GM19043 (cell line): ENCODE measurements at regions not wholly inside any gene's neighbourhood (a gene's known extent, or its start where the extent isn't known, plus 50 kb on each side); places are given as distances from the start of the nearest gene placed in this dataset.

Experiments used
- ATAC-seq: cut with Tn5 transposase; IDR thresholded peaks from one replicate; pipeline ENCODE4 v1.9.1; 2021; ENCODE audit warnings: low read depth; ENCODE audit not compliant: unreplicated experiment

DNA sequence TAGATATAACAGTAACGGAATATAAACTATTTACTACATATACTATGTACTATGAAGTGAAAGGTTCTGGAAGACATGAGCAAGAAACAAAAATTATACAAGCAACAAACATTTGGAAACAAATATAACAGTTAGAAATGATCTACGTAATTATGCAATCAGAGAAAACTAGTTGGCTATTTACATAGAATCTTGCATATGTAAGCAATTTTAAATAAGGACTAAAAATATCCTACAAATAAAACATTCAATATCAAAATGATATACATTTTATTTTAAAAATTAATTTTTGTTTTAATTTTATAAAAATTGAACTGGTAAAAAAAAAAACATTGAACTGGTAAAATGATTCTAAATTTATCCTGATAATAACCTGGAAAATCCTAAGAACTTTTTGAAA, 642.5 kb upstream of the PCDH10 start:
- ATAC-seq: no peak

DNA sequence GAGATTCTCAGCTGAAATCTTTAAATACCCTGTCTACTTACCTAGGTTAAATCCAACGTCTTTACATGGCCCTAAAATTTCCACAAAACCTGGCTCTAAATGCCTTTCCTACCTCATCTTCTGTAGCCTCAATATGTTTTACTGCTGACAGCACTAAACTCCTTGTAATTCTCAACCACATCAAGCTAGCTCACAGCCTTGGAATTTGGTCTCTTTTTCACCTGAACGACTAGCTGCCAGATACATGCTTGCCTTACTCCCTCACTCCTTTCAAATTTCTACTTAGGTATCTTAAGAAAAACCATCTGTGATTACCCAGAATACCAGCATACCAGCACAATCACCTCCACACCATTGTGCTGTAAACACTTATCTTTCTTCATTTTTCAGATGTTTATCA, 635.6 kb upstream of the PCDH10 start:
- ATAC-seq: no peak

DNA sequence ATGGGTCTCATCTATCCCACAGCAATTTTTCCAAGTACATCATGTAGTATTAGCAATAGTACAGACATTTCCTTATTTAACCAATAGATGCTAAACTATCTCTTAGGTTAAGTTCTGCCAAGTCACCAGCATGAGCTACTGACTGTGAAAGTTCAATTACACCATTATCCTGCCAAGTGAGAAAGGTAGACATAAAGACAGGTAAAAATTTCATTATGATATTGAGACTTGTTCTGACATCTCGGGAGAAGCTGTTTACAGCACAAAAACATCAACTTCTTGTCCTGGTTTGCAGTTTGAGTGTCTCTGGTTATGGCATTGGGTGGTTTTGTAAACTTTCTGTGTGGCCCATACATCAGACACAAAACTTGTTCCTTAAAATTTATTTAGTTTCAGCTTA, 622.4 kb upstream of the PCDH10 start:
- ATAC-seq: no peak

DNA sequence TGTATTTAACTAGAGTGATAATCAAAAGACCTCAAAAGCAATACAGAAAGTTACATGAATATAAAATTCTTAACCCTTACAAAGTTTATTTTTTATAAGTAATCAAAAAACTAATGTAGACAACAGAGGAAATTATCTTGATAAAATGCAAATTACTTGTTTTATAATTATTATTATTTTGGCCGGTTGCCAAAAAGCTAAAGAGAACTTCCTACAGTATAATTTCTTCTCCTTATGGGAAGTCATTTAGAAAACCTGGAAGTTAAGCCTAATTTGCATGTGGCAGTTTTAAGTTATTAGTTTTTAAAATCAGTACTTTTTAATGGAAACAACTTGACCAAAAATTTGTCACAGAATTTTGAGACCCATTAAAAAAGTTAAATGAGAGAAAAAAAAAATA, 621.3 kb upstream of the PCDH10 start:
- ATAC-seq: no peak

GRCh38 chr4:132530861-132531260, 618.2 kb upstream of the PCDH10 start:
- ATAC-seq: no peak

DNA sequence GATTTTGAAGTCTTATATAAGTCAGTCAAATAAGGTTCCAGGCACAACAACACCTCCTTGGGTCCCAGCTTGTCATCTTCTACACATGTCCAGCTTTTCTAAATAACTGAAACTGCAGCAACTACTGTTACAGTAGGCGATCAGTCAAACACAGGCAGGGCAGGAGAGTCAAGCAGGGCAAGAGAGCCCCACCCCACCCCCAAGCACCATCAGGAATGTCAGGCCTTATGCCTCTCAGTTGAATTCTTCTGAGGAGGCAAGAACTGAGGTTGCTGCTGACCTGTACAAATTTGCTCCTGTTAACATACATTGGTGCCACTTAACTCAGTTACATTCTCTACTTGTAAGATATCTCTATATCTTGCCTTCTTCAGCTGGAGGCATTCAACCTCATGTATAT, 608.8 kb upstream of the PCDH10 start:
- no peak for ATAC-seq

DNA sequence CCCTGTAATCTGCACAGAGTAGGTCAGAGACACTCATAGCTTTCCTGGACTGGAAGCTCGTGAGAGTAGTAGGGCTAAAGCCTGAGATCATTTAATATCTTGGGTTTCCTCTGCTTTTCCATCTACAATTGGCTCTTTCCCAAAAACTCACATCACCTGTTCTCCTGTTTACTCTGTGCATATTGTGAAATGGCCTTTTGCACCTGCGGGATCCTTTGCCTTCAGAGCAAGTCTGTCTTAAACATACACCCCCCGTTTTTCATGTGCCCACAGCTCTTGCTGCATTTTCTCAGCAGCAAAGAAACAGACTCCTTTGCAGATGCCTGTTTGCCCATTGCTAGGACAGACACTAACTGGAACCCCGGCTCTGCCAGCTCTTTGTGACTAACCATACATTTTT, 608.3 kb upstream of the PCDH10 start:
- ATAC-seq: no peak

DNA sequence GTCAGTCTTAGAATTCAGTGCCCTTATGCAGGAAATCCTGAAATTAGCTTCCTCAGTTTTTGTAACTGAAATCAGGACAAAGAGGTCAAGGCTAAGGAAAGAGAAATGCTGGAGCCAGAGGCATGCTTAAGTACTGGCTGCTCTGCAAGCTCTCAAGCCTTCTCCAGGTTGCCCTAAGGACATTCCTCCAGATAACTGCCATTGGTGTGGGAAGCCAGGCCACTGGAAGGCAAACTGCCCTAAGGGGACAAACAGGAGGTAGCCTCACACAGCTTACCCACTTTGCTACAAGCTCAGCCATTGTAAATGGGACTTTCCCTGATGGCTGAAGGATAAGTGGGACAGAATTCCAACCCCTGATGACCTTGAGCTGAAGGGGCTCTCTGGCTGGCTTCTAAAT, 606.9 kb upstream of the PCDH10 start:
- ATAC-seq: no peak

DNA sequence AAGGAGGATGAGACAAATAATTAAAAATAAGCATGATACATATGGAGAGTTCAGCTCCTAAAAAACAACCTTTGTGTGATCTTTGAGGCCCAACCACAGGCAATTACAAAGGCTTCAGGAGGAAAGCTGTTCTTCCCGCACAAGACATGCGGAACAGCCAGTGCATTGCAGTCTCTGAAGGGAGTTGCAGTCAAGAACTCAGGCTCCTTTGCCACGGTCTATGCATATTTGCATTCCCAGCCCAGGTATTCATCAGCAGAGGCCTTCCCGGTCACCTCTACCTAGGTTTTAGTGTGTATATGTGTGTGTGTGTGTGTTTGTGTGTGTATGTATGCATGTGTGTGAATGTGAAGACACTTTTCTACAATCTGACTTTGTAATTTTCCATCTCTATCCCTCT, 600.6 kb upstream of the PCDH10 start:
- ATAC-seq: no peak

DNA sequence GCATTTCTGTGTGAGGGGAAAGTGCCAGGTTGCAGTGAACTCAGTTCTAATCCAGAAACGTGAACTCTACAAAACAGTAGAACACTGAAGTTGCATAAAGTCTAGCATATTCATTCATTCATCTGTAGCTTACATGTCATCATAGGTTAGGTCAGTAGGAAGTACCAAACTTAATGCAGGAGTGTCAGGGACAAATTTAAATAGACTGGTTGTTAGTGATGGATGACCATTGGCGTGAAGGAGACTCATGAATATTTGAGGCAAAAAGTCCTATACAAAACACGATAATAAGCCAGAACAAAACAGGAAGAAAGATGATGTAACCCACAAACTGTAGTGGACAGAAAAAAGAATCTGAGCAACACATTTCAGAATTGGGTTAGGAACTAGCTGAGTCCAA, 592.8 kb upstream of the PCDH10 start:
- ATAC-seq: no peak

DNA sequence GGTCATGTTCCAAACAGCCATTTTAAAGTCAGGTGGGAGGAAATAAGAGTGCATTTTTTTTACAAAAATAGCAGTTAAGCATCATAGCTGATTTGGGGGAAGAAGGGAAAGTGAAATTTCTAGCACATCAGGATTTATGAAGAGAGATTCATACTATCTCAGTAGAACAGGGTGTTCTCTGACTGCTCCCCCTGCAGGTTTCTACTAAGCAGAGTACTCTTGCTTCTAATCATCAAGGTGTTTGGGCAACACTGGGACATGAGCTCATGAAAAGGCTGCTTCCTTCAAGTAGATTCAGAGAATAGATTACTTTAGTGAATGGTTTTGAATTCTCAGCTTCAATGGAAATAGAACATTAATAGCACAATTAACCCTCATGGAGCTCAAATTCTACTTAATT, 591.4 kb upstream of the PCDH10 start:
- no peak for ATAC-seq

DNA sequence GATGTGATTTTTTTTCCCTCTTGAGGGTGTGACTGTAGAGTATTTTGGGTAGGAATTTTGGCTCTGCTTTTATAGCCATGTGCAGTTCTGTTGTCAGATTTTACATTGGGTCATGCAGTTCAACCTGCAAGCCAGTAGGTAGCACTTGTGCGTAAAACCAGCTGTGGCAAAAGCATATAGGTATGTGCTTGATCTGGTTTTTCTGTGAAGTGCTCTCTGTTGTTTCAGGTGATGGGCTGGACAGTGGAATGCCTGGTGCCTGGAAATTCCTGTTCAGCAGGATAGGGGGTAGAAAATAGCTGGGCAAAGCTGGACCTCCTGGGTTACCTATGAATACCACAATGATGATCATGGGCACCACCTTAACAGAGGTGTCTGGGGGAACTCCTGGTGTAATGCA, 584.2 kb upstream of the PCDH10 start:
- ATAC-seq: no peak

GRCh38 chr4:132565542-132565941, 583.6 kb upstream of the PCDH10 start:
- ATAC-seq: no peak

- no peak for ATAC-seq
Measured at GRCh38 chr4:132572210-132572609, 576.9 kb upstream of the PCDH10 start.

GRCh38 chr4:132587626-132588025, 561.5 kb upstream of the PCDH10 start:
- ATAC-seq: no peak

DNA sequence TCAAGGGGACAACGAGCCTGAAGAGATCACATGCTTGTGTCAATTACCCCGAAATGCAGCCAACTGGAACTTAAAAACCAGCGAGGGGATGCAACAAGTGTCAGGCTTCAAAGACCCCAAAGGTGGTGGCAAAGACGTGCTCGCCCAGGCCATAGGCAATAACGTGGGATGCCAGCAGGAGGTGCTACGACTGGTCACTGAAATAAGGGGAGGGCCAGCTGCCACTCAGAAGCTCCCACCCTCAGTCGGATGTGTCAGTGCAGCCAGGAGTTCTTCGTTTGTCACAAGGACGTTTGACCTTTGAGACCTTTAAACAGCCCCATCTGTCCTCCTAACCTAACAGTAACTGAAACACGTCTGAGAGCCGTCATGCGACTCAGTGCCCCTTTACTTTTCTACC, 556.8 kb upstream of the PCDH10 start:
- ATAC-seq: no peak

DNA sequence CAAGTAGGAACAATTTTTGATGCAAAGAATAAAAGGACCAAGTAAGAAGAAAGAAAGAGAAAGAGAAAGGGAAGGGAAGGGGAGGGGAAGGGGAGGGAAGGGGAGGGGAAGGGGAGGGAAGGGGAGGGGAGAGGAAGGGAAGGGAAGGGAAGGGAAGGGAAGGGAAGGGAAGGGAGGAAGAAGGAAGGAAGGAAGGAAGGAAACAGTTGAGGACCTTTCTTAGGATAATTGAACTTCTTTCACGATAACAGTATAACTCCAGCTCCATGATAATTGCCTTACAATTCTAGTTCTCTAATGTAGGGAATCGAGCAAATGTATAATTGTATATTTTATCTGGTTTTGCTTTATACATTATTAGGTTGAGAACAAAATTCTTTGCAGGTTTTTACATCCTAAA, 556.2 kb upstream of the PCDH10 start:
- no peak for ATAC-seq

GRCh38 chr4:132593717-132594400, 555.2 kb upstream of the PCDH10 start:
- ATAC-seq: no peak

DNA sequence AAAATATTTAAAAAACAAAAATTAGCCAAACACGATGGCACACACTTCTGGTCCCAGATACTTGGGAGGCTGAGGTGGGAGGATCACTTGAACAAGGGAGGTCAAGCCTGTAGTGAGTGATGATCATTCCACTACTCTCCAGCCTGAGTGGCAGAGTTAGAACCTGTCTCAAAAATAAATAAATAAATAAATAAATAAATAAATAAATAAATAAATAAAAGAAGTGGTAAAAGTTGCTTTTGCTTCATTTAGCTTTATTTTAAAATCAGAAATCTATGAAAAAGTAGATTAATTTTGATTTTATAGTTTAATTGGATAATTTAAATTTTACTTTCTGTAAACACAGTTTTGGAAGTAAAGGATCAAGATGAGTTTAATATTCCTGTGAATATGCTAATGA, 552.9 kb upstream of the PCDH10 start:
- ATAC-seq: no peak

DNA sequence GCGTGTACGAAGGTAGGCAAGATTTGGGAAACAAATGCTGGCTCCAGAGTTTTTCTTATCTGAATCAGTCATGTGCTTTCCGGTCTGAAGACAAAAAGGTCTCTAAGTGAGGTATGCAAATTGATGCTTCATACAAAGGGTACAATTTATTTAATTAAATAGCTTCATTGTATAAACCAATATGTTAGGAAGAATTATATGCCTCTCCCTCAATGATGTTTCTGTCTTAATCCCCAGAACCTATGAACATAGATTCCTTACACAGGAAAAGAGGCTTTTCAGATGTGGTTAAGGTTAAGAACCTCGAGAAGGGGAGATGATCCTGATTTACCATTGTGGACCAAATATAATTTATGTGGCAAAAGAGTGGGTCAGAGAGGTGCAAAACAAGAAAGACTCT, 543.5 kb upstream of the PCDH10 start:
- no peak for ATAC-seq

- ATAC-seq: no peak
Measured at GRCh38 chr4:132614682-132615081, 534.4 kb upstream of the PCDH10 start.

GRCh38 chr4:132619968-132620367, 529.1 kb upstream of the PCDH10 start:
- ATAC-seq: no peak
